AG09309 (cell line): ENCODE measurements at regions not wholly inside any gene's neighbourhood (a gene's known extent, or its start where the extent isn't known, plus 50 kb on each side); places are given as distances from the start of the nearest gene placed in this dataset.

Source experiments
- DNase-seq: peaks from one replicate; pipeline ENCODE4 v3.0.0-alpha.2; 2010; ENCODE audit warnings: low read depth
- H3K4me3 ChIP-seq: 2 replicates; pipeline ENCODE4 v1.5.1; 2011; ENCODE audit warnings: mild to moderate bottlenecking, low read depth, low read length, moderate library complexity; ENCODE audit not compliant: control insufficient read depth
- TF ChIP-seq, protein P1 (sequence below): IDR thresholded peaks from 2 replicates; pipeline ENCODE4 v1.5.1; 2011; ENCODE audit warnings: mild to moderate bottlenecking, low read depth, low read length, inconsistent platforms; ENCODE audit not compliant: insufficient read depth, control insufficient read depth; ENCODE audit errors: missing control alignments

- TF ChIP-seq, protein P1, sequence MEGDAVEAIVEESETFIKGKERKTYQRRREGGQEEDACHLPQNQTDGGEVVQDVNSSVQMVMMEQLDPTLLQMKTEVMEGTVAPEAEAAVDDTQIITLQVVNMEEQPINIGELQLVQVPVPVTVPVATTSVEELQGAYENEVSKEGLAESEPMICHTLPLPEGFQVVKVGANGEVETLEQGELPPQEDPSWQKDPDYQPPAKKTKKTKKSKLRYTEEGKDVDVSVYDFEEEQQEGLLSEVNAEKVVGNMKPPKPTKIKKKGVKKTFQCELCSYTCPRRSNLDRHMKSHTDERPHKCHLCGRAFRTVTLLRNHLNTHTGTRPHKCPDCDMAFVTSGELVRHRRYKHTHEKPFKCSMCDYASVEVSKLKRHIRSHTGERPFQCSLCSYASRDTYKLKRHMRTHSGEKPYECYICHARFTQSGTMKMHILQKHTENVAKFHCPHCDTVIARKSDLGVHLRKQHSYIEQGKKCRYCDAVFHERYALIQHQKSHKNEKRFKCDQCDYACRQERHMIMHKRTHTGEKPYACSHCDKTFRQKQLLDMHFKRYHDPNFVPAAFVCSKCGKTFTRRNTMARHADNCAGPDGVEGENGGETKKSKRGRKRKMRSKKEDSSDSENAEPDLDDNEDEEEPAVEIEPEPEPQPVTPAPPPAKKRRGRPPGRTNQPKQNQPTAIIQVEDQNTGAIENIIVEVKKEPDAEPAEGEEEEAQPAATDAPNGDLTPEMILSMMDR: no peak
- DNase-seq: no peak
- H3K4me3 ChIP-seq: no peak overlapping the region
Observed at GRCh38 chr4:67030636-67031035, 514.7 kb downstream of the CENPC start.

GRCh38 chr4:67020438-67020797 is 524.9 kb downstream of the CENPC start:
- DNase-seq: no peak
- TF ChIP-seq, protein P1: no peak
- no peak overlapping the region for H3K4me3 ChIP-seq

GRCh38 chr4:67019686-67020437 is 525.4 kb downstream of the CENPC start:
- no peak overlapping the region for H3K4me3 ChIP-seq
- TF ChIP-seq, protein P1: no peak
- DNase-seq: no peak

DNA sequence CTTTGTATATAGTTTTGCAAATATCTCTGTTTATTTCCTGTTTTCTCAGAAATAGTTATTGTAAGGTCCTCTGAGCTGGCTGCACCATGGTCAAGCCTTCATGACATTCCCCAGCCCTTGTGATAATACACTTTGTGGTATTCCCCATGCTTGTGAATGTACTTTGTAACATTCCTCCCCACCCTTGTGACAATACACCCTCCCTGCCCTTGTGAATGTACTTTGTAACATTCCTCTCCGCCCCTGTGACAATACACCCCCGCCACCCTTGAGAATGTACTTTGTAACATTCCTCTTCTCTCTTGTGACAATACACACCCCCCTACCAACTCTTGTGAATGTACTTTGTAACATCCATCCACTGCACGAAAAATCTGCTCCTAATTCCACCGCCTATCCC is 530.7 kb downstream of the CENPC start:
- no peak overlapping the region for H3K4me3 ChIP-seq
- DNase-seq: no peak
- TF ChIP-seq, protein P1: no peak

DNA sequence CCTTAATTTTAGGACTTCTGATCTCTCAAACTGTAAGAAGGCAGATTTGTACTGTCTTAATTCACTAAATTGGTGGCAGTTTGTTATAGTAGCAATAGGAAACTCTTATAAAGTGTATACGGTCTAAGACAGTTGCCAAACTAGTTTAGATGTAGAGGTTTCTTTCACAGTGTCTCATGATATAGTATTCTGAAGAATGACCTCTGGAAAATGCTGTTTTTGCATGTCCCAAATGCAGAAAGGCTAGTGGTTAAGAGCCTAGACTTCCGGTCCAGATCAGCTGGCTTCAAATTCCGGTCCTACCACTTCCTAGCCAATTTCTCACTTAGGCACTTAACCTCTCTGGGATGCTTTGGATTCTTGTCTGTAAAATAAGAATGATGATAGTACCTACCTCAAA is 538.5 kb downstream of the CENPC start:
- TF ChIP-seq, protein P1: no peak
- H3K4me3 ChIP-seq: no peak overlapping the region
- no peak for DNase-seq

DNA sequence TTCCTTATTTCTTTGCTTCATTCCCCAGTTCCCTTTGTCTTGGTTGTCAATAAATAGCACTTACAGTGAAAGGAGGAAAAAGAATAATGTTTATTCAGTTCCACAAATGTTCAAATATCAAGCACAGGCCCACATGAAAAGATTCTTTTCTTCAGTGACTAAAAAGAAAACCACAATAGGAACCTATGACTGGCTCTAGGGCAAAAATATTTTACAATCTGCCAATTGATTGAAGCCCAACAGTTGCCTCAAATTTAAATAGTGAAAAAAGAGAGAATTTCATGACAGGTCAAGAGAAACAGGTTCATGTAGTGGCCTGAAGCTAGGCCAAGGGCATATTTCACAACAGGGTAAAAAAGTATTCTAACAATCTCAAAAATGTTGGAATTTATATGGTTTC is 553.8 kb downstream of the CENPC start:
- no peak for DNase-seq

More for the DNA sequence above, 553.8 kb downstream of the CENPC start:
- no peak overlapping the region for H3K4me3 ChIP-seq
- TF ChIP-seq, protein P1: no peak
